ENCODE measurements at regions not wholly inside any gene's neighbourhood (a gene's known extent, or its start where the extent isn't known, plus 50 kb on each side); places are given as distances from the start of the nearest gene placed in this dataset.

- TF ChIP-seq ZNF274 (IDR thresholded peaks at IDR 0.05; ENCODE audit: low read depth, low read length): no peak
- TF ChIP-seq SUZ12 (IDR thresholded peaks at IDR 0.05; ENCODE audit: extremely low read depth, insufficient read depth, insufficient read length): no peak
These were observed 386.0 kb downstream of the SMOC2 start for GRCh38 chr6:168826726-168827585.
